ENCODE measurements at regions not wholly inside any gene's neighbourhood (a gene's known extent, or its start where the extent isn't known, plus 50 kb on each side); places are given as distances from the start of the nearest gene placed in this dataset.

DNA sequence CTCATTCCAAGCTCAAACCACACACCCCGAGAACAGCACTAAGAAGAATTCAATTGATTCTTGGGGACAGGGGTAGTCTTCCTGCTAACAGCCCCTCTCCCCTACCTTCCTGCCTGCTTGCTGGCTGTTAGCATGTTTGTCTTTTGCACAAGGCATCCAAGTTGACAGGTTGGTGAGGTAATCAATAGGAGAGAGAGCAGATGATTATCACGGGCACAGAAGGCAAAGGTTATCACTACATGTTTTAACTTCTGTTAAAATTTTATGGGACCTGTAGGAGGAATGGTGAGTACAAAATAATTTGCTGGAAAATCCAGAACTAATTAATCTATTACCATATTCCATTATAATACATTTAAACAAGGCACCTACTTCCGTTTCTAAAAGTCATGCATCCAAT, 442.1 kb upstream of the TCF4 start:
- no peaks in the 10 kb centered on the region; the same call in 1 of the 2 replicates for H3K9me3 ChIP-seq (ENCODE audit: control insufficient read depth, insufficient read depth, low read length)
- H3K4me1 ChIP-seq (ENCODE audit: insufficient read depth, low read length): no peaks in the 10 kb centered on the region
- peaks cover 3% of the 10 kb centered on the region; the same call in 1 of the 2 replicates for H3K36me3 ChIP-seq (ENCODE audit: insufficient read depth, low read length)
- H3K9ac ChIP-seq (ENCODE audit: low read depth, low read length): no peak overlapping the region

DNA sequence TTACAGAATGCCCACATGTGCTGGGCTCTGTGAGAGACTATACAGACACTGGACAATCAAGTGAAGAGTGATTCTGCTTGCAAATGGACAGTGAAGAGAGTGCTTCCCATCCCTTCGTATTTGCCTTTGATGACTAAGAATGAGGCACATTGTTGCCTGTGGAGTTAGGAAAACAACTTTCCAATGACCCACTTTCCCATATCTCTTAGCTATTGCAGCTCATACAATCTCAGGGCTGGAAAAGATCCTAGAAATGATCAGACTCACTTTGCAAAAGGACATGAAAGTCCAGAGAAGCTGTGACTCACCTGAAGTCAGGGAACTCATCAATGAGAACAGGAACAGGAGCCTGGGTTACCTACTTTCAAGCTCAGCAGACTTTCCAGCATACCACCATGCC, 440.5 kb upstream of the TCF4 start:
- Histone ChIP-seq H3K9me3 (ENCODE audit: control insufficient read depth, insufficient read depth, low read length) (no peaks in the 10 kb centered on the region; the same call in 1 of the 2 replicates), H3K4me1 (ENCODE audit: insufficient read depth, low read length) (no peaks in the 10 kb centered on the region), H3K36me3 (ENCODE audit: insufficient read depth, low read length) (peaks cover 3% of the 10 kb centered on the region; the same call in 1 of the 2 replicates), H3K9ac (ENCODE audit: low read depth, low read length) (no peak overlapping the region)

- no peaks in the 10 kb centered on the region; the same call in 1 of the 2 replicates for H3K9me3 ChIP-seq (ENCODE audit: control insufficient read depth, insufficient read depth, low read length)
- H3K36me3 ChIP-seq (ENCODE audit: insufficient read depth, low read length): peaks cover 3% of the 10 kb centered on the region; the same call in 1 of the 2 replicates
- H3K9ac ChIP-seq (ENCODE audit: low read depth, low read length): no peak overlapping the region
- no peaks in the 10 kb centered on the region for H3K4me1 ChIP-seq (ENCODE audit: insufficient read depth, low read length)
Measured at GRCh38 chr18:56026509-56026908, 438.5 kb upstream of the TCF4 start.

GRCh38 chr18:56021809-56022195, 433.8 kb upstream of the TCF4 start:
- Histone ChIP-seq H3K9me3 (ENCODE audit: control insufficient read depth, insufficient read depth, low read length) (no peaks in the 10 kb centered on the region), H3K4me1 (ENCODE audit: insufficient read depth, low read length) (no peaks in the 10 kb centered on the region), H3K9ac (ENCODE audit: low read depth, low read length) (no peak overlapping the region), H3K36me3 (ENCODE audit: insufficient read depth, low read length) (no peaks in the 10 kb centered on the region)

- Histone ChIP-seq H3K36me3 (ENCODE audit: insufficient read depth, low read length) (no peaks in the 10 kb centered on the region), H3K4me1 (ENCODE audit: insufficient read depth, low read length) (no peaks in the 10 kb centered on the region), H3K9ac (ENCODE audit: low read depth, low read length) (no peak overlapping the region), H3K9me3 (ENCODE audit: control insufficient read depth, insufficient read depth, low read length) (no peaks in the 10 kb centered on the region)
Measured at GRCh38 chr18:56021136-56021808, 433.3 kb upstream of the TCF4 start.

DNA sequence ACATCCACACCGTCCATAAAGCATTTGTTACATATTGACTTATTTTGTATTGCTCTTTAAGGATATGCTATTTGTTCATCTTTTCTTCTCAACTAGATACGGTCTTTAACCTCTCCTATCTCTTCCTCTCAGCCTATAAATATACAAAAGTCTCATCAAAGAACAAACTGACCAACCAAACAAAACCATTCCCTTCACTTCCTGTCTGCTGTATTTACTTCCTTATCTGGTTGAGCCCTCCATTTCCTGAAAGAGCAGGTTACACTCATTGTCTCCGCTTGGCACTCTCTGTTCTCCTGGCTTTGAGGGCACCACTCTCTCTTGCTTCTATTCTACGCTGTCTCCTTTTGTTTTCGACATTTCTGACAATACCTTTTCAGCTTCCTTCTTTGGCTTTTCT, 431.9 kb upstream of the TCF4 start:
- Histone ChIP-seq H3K9me3 (ENCODE audit: control insufficient read depth, insufficient read depth, low read length) (no peaks in the 10 kb centered on the region), H3K36me3 (ENCODE audit: insufficient read depth, low read length) (no peaks in the 10 kb centered on the region), H3K4me1 (ENCODE audit: insufficient read depth, low read length) (no peaks in the 10 kb centered on the region), H3K9ac (ENCODE audit: low read depth, low read length) (no peak overlapping the region)

GRCh38 chr18:56019156-56019555, 431.2 kb upstream of the TCF4 start:
- H3K36me3 ChIP-seq (ENCODE audit: insufficient read depth, low read length): no peaks in the 10 kb centered on the region
- no peaks in the 10 kb centered on the region for H3K9me3 ChIP-seq (ENCODE audit: control insufficient read depth, insufficient read depth, low read length)
- no peaks in the 10 kb centered on the region for H3K4me1 ChIP-seq (ENCODE audit: insufficient read depth, low read length)
- no peak overlapping the region for H3K9ac ChIP-seq (ENCODE audit: low read depth, low read length)

- H3K9me3 ChIP-seq (ENCODE audit: control insufficient read depth, insufficient read depth, low read length): no peaks in the 10 kb centered on the region; the same call in 1 of the 2 replicates
- no peaks in the 10 kb centered on the region for H3K36me3 ChIP-seq (ENCODE audit: insufficient read depth, low read length)
- H3K4me1 ChIP-seq (ENCODE audit: insufficient read depth, low read length): no peaks in the 10 kb centered on the region
- no peak overlapping the region for H3K9ac ChIP-seq (ENCODE audit: low read depth, low read length)
Measured at GRCh38 chr18:56009411-56009810, 421.4 kb upstream of the TCF4 start.

GRCh38 chr18:56003720-56004088, 415.7 kb upstream of the TCF4 start:
- Histone ChIP-seq H3K9me3 (ENCODE audit: control insufficient read depth, insufficient read depth, low read length) (no peaks in the 10 kb centered on the region), H3K9ac (ENCODE audit: low read depth, low read length) (no peak overlapping the region), H3K36me3 (ENCODE audit: insufficient read depth, low read length) (no peaks in the 10 kb centered on the region), H3K4me1 (ENCODE audit: insufficient read depth, low read length) (no peaks in the 10 kb centered on the region; the same call in 1 of the 2 replicates)

DNA sequence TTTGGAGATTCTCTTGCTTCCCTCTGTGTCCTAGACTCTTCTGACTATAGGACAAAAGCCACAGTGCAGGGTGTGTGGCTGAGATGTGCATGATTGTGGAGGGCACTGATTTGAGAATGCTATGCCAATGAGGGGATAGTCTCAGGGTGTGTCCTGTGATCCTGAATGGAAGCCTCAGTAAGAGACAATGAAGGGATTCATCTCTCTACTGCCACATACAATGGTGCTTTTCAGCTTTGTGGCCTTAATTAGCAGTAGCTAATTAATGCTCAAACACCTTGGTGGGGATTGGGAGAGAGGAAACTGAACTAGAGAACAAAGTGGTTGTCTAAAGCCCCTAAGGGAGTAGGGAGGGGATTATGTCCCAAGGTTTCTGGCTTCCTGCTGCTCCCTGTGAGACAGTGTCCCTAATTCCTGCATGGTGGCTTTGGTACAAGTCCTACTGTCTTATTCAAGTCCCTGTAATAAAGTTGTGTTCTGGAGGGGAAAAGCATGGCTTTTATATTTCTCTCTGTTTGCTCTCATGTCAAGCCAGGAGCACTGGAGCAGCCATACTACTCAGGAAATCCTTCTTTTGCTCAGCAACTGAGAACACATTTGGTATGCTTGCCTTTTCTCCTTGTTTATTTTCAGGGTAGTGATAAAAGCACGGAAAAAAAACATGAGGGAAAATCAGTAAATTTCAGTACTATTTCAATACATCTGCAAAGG, 415.2 kb upstream of the TCF4 start:
- Histone ChIP-seq H3K36me3 (ENCODE audit: insufficient read depth, low read length) (no peaks in the 10 kb centered on the region), H3K9me3 (ENCODE audit: control insufficient read depth, insufficient read depth, low read length) (no peaks in the 10 kb centered on the region), H3K9ac (ENCODE audit: low read depth, low read length) (no peak overlapping the region), H3K4me1 (ENCODE audit: insufficient read depth, low read length) (peaks cover 4% of the 10 kb centered on the region)

GRCh38 chr18:56001576-56001975, 413.6 kb upstream of the TCF4 start:
- H3K9me3 ChIP-seq (ENCODE audit: control insufficient read depth, insufficient read depth, low read length): no peaks in the 10 kb centered on the region
- no peak overlapping the region for H3K9ac ChIP-seq (ENCODE audit: low read depth, low read length)

DNA sequence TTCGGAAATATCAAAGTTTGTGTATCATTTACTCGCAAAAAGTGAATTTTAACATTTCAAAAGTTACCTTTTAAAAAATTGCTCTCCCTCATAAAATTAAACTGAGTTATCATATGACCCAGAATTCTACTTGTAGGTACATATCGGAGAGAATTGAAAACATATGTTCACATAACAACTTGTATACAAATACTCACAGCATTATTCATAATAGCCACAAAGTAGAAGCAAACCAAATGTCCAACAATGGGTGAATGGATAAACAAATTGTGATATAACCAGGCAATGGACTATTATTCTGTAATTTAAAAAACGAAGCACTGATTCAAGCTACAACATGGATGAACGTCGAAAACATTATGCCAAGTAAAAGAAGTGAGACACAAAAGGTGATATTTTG, 412.0 kb upstream of the TCF4 start:
- H3K4me1 ChIP-seq (ENCODE audit: insufficient read depth, low read length): peaks cover 14% of the 10 kb centered on the region
- H3K9me3 ChIP-seq (ENCODE audit: control insufficient read depth, insufficient read depth, low read length): no peaks in the 10 kb centered on the region
- H3K9ac ChIP-seq (ENCODE audit: low read depth, low read length): no peak overlapping the region
- no peaks in the 10 kb centered on the region for H3K36me3 ChIP-seq (ENCODE audit: insufficient read depth, low read length)

More at GRCh38 chr18:56001576-56001975, 413.6 kb upstream of the TCF4 start:
- peaks cover 14% of the 10 kb centered on the region for H3K4me1 ChIP-seq (ENCODE audit: insufficient read depth, low read length)
- no peaks in the 10 kb centered on the region for H3K36me3 ChIP-seq (ENCODE audit: insufficient read depth, low read length)

- Histone ChIP-seq H3K9ac (ENCODE audit: low read depth, low read length) (no peak overlapping the region), H3K36me3 (ENCODE audit: insufficient read depth, low read length) (no peaks in the 10 kb centered on the region), H3K9me3 (ENCODE audit: control insufficient read depth, insufficient read depth, low read length) (no peaks in the 10 kb centered on the region), H3K4me1 (ENCODE audit: insufficient read depth, low read length) (peaks cover 14% of the 10 kb centered on the region)
Measured at GRCh38 chr18:55999641-56000040, 411.6 kb upstream of the TCF4 start.

DNA sequence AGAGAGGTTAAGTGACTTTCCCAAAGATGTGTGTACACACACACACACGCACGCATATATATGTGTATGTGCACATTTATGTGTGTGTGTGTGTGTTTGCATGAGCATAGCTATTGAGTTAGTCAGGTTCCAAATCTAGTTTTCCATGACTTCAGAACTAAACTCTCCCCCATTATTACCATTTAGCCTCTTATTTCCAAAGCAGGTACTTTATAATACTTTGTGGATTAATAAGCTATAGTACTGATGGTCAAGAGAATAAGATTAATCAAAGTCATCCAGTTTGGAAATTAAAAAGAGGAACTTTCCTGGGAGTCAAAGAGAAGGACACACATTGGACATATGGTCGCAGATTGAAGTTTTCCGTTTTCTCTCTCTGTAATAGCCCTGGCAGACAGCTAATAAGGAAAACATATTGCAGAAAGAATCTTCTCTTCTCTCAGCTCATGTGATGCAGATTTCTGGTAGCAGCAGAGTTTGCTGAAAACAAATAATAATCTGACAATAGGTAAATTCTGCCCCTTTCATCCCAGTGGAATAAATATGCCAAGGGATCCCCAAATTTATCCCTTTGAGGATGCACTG, 410.9 kb upstream of the TCF4 start:
- Histone ChIP-seq H3K36me3 (ENCODE audit: insufficient read depth, low read length) (no peaks in the 10 kb centered on the region), H3K9ac (ENCODE audit: low read depth, low read length) (no peak overlapping the region), H3K9me3 (ENCODE audit: control insufficient read depth, insufficient read depth, low read length) (no peaks in the 10 kb centered on the region), H3K4me1 (ENCODE audit: insufficient read depth, low read length) (peaks cover 14% of the 10 kb centered on the region)

DNA sequence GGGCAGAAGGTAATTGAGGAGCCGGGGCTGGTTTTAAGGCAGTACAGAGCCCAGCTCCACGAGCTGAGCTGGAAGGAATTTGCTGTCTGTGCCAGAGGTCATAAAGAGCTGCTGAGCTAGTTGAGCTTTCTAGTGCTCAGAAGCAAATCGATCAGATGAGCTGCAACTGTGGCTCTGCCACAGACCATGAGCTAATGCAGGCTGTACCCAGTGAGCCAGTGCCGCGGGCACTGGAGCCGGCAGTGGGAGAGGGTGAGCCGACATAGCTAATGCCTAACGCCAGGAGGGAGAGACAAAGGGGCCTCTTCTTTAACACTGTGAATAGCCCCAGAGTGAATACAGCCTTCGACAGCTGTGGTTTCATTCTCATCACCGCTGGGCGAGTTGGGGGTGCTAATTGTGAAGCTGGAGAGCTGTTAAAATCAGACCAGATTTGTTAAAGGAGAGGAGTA, 410.1 kb upstream of the TCF4 start:
- H3K4me1 ChIP-seq (ENCODE audit: insufficient read depth, low read length): peaks cover 14% of the 10 kb centered on the region
- no peaks in the 10 kb centered on the region for H3K9me3 ChIP-seq (ENCODE audit: control insufficient read depth, insufficient read depth, low read length)
- no peak overlapping the region for H3K9ac ChIP-seq (ENCODE audit: low read depth, low read length)
- H3K36me3 ChIP-seq (ENCODE audit: insufficient read depth, low read length): no peaks in the 10 kb centered on the region

All from ES-I3 (cell line).